ENCODE measurements at regions not wholly inside any gene's neighbourhood (a gene's known extent, or its start where the extent isn't known, plus 50 kb on each side); places are given as distances from the start of the nearest gene placed in this dataset.

DNA sequence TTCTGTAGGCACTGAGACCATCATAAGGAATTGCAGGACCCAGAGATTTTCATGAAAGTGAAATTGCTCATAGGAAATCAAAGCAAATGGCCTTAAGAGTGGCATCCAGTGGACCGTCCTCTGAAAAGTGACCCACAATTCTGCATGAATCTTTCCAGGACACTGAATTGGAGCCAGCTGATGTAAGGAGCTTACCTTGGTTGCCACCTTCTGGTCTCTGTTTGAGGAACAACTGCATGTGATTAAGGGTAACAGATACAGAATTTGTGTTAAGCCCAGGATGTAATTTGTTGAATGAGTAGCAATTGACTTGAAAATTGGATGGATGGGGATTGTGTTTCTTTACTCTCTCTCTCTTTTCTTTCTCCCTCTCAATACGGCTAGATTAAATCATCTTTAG, 49.9 kb upstream of the GAS1 start:
- H3K79me2 ChIP-seq (ENCODE audit: control insufficient read depth, insufficient read depth, low read length): no peaks in the 10 kb centered on the region
- no peak overlapping the region for H3K4me2 ChIP-seq (ENCODE audit: insufficient read depth, low read length)
- no peaks in the 10 kb centered on the region for H3K9me1 ChIP-seq (replicated peaks; ENCODE audit: control insufficient read depth, extremely low read depth, insufficient read depth, low read length)
- FAIRE-seq (no peak), DNase-seq (ENCODE audit: low read depth, low spot score) (no peak)
- H3K27me3 ChIP-seq (ENCODE audit: control insufficient read depth in 2 of 2, insufficient read depth in 2 of 2, low read length in 2 of 2): no peaks in the 10 kb centered on the region
- H3K4me3 ChIP-seq (replicated peaks in 1 of 3; ENCODE audit: insufficient read depth in 1 of 3, low read depth in 1 of 3, low read length in 3 of 3): no peak overlapping the region
- no peak overlapping the region for H3K9ac ChIP-seq (replicated peaks; ENCODE audit: extremely low read depth, insufficient read depth, low read length)
- no peaks in the 10 kb centered on the region for H4K20me1 ChIP-seq (replicated peaks; ENCODE audit: control insufficient read depth, extremely low read depth, insufficient read depth, low read length)
- POLR2A ChIA-PET: no interaction called here
- dilution Hi-C loops (cut with MboI; ENCODE audit: extremely low pct_ligation_motif_present, low sequenced_read_pairs) (no loop called here), intact Hi-C loops (cut with micrococcal nuclease) (no loop called here)
- CTCF ChIA-PET: no interaction called here
- BruUV-seq (replicated peaks): no TSS peak
- H3K36me3 ChIP-seq (ENCODE audit: control insufficient read depth in 2 of 2, extremely low read depth in 1 of 2, insufficient read depth in 2 of 2, low read length in 2 of 2): no peaks in the 10 kb centered on the region
- H3K27ac ChIP-seq (ENCODE audit: insufficient read depth, low read depth, low read length): no peak overlapping the region
- no peaks in the 10 kb centered on the region for H3K9me3 ChIP-seq (replicated peaks; ENCODE audit: control insufficient read depth, insufficient read depth, low read length)
- no peak for TF ChIP-seq POLR2AphosphoS5 (IDR thresholded peaks at IDR 0.05; ENCODE audit: insufficient read depth, low read depth, low read length)
- TF ChIP-seq POLR2A (IDR thresholded peaks at IDR 0.05; ENCODE audit: low read depth, low read length): no peak
- no peak for TF ChIP-seq MYC (IDR thresholded peaks at IDR 0.05; ENCODE audit: low read depth, low read length)
- no peak for TF ChIP-seq GATA2 (IDR thresholded peaks at IDR 0.05; ENCODE audit: insufficient read depth, insufficient read length, low read depth, low read length)
- H2AFZ ChIP-seq (ENCODE audit: low read depth, low read length): no peak overlapping the region
- H3K4me1 ChIP-seq (ENCODE audit: control insufficient read depth, extremely low read depth, insufficient read depth, low read length): no peaks in the 10 kb centered on the region

DNA sequence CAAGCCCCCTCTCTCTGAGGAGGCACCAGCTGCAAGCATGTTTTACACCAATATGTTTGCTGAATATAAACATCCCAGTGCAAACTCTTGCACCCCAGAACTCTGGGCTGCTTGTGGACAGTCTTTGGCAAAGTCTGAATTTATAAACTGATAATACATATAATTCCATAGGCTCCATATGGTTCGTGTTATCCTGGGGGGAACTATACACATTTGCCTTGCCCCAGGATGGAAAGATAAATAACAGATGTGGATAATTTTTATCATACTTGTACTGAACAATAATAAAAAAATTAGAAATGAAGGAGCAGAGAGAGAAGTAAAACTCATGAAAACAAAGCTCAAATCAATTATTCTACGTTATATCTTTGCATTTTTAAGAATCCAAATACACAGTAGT, 50.6 kb upstream of the GAS1 start:
- dilution Hi-C loops (cut with MboI; ENCODE audit: extremely low pct_ligation_motif_present, low sequenced_read_pairs): no loop called here
- no TSS peak for BruUV-seq (replicated peaks)
- no peaks in the 10 kb centered on the region for H3K4me1 ChIP-seq (ENCODE audit: control insufficient read depth, extremely low read depth, insufficient read depth, low read length)
- H3K4me3 ChIP-seq (replicated peaks in 1 of 3; ENCODE audit: insufficient read depth in 1 of 3, low read depth in 1 of 3, low read length in 3 of 3): no peak overlapping the region
- H4K20me1 ChIP-seq (replicated peaks; ENCODE audit: control insufficient read depth, extremely low read depth, insufficient read depth, low read length): no peaks in the 10 kb centered on the region
- H2AFZ ChIP-seq (ENCODE audit: low read depth, low read length): no peak overlapping the region
- no peak overlapping the region for H3K27ac ChIP-seq (ENCODE audit: insufficient read depth, low read depth, low read length)
- H3K36me3 ChIP-seq (ENCODE audit: control insufficient read depth in 2 of 2, extremely low read depth in 1 of 2, insufficient read depth in 2 of 2, low read length in 2 of 2): no peaks in the 10 kb centered on the region
- FAIRE-seq (no peak), DNase-seq (ENCODE audit: low read depth, low spot score) (no peak)
- H3K27me3 ChIP-seq (ENCODE audit: control insufficient read depth in 2 of 2, insufficient read depth in 2 of 2, low read length in 2 of 2): no peaks in the 10 kb centered on the region
- H3K79me2 ChIP-seq (ENCODE audit: control insufficient read depth, insufficient read depth, low read length): no peaks in the 10 kb centered on the region
- no peaks in the 10 kb centered on the region for H3K9me1 ChIP-seq (replicated peaks; ENCODE audit: control insufficient read depth, extremely low read depth, insufficient read depth, low read length)
- ChIA-PET CTCF (no interaction called here), POLR2A (no interaction called here)
- intact Hi-C loops (cut with micrococcal nuclease): no loop called here
- TF ChIP-seq EZH2 (IDR thresholded peaks at IDR 0.05; ENCODE audit: borderline replicate concordance, low read depth, low read length, severe bottlenecking): no peak
- TF ChIP-seq MYC (IDR thresholded peaks at IDR 0.05; ENCODE audit: low read depth, low read length): no peak
- no peak for TF ChIP-seq GATA2 (IDR thresholded peaks at IDR 0.05; ENCODE audit: insufficient read depth, insufficient read length, low read depth, low read length)
- TF ChIP-seq POLR2A (IDR thresholded peaks at IDR 0.05; ENCODE audit: low read depth, low read length): no peak
- no peak for TF ChIP-seq JUN (IDR thresholded peaks at IDR 0.05; ENCODE audit: borderline replicate concordance, insufficient read depth, insufficient read length, low read depth)
- TF ChIP-seq, protein P1, sequence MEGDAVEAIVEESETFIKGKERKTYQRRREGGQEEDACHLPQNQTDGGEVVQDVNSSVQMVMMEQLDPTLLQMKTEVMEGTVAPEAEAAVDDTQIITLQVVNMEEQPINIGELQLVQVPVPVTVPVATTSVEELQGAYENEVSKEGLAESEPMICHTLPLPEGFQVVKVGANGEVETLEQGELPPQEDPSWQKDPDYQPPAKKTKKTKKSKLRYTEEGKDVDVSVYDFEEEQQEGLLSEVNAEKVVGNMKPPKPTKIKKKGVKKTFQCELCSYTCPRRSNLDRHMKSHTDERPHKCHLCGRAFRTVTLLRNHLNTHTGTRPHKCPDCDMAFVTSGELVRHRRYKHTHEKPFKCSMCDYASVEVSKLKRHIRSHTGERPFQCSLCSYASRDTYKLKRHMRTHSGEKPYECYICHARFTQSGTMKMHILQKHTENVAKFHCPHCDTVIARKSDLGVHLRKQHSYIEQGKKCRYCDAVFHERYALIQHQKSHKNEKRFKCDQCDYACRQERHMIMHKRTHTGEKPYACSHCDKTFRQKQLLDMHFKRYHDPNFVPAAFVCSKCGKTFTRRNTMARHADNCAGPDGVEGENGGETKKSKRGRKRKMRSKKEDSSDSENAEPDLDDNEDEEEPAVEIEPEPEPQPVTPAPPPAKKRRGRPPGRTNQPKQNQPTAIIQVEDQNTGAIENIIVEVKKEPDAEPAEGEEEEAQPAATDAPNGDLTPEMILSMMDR (IDR thresholded peaks at IDR 0.05; ENCODE audit: extremely low read depth in 1 of 2, insufficient read depth in 1 of 2, low read depth in 1 of 2, low read length in 2 of 2): no peak
- TF ChIP-seq POLR2AphosphoS5 (IDR thresholded peaks at IDR 0.05; ENCODE audit: insufficient read depth, low read depth, low read length): no peak
- TF ChIP-seq, protein P2, sequence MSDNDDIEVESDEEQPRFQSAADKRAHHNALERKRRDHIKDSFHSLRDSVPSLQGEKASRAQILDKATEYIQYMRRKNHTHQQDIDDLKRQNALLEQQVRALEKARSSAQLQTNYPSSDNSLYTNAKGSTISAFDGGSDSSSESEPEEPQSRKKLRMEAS (IDR thresholded peaks at IDR 0.05; ENCODE audit: insufficient read depth, insufficient read length): no peak
- H3K9ac ChIP-seq (replicated peaks; ENCODE audit: extremely low read depth, insufficient read depth, low read length): no peak overlapping the region
- H3K4me2 ChIP-seq (ENCODE audit: insufficient read depth, low read length): no peak overlapping the region
- no peaks in the 10 kb centered on the region for H3K9me3 ChIP-seq (replicated peaks; ENCODE audit: control insufficient read depth, insufficient read depth, low read length)

All from endothelial cell of umbilical vein (primary cell).